Ramos (cell line): ENCODE measurements at regions not wholly inside any gene's neighbourhood (a gene's known extent, or its start where the extent isn't known, plus 50 kb on each side); places are given as distances from the start of the nearest gene placed in this dataset.

Experiments
- in situ Hi-C: fragments of 300-500 bp; cut with MboI; formaldehyde crosslinking; loops from one replicate; pipeline ENCODE4 v1.14.3; 2022; ENCODE audit warnings: low sequenced_read_pairs; ENCODE audit not compliant: unreplicated experiment

GRCh38 chr3:88385090-88385489, 235.3 kb downstream of the C3orf38 start:
- in situ Hi-C loops, result no loop called here

GRCh38 chr3:88398581-88398980, 248.8 kb downstream of the C3orf38 start:
- in situ Hi-C loops, result no loop called here

GRCh38 chr3:88403319-88403718, 253.6 kb downstream of the C3orf38 start:
- in situ Hi-C loops, result no loop called here

GRCh38 chr3:88408097-88408496, 258.3 kb downstream of the C3orf38 start:
- in situ Hi-C loops, result no loop called here

- in situ Hi-C loops, result no loop called here
Observed at GRCh38 chr3:88408935-88409334, 259.2 kb downstream of the C3orf38 start.

GRCh38 chr3:88410259-88410658, 260.5 kb downstream of the C3orf38 start:
- in situ Hi-C loops, result no loop called here

GRCh38 chr3:88412346-88412745, 262.6 kb downstream of the C3orf38 start:
- in situ Hi-C loops, result no loop called here

GRCh38 chr3:88416436-88416835, 266.7 kb downstream of the C3orf38 start:
- in situ Hi-C loops, result no loop called here

- in situ Hi-C loops, result no loop called here
Observed at GRCh38 chr3:88418219-88418618, 268.5 kb downstream of the C3orf38 start.

GRCh38 chr3:88433568-88433967, 283.8 kb downstream of the C3orf38 start:
- in situ Hi-C loops, result loop anchor here (25.0 kb wide), 1 partner anchor 371 kb away; the partner anchor contains the start of genes CGGBP1 and ZNF654

- in situ Hi-C loops, result loop anchor here (25.0 kb wide), 1 partner anchor 372 kb away; the partner anchor contains the start of genes CGGBP1 and ZNF654
Observed at GRCh38 chr3:88434001-88434400, 284.2 kb downstream of the C3orf38 start.

- in situ Hi-C loops, result loop anchor here (25.0 kb wide), 1 partner anchor 378 kb away; the partner anchor contains the start of genes CGGBP1 and ZNF654
Observed at GRCh38 chr3:88440701-88441100, 290.9 kb downstream of the C3orf38 start.

- in situ Hi-C loops, result loop anchor here (25.0 kb wide), 1 partner anchor 381 kb away; the partner anchor contains the start of genes CGGBP1 and ZNF654
Observed at GRCh38 chr3:88443066-88443465, 293.3 kb downstream of the C3orf38 start.

- in situ Hi-C loops, result loop anchor here (25.0 kb wide), 1 partner anchor 382 kb away; the partner anchor contains the start of genes CGGBP1 and ZNF654
Observed at GRCh38 chr3:88444251-88444650, 294.5 kb downstream of the C3orf38 start.

- in situ Hi-C loops, result no loop called here
Observed at GRCh38 chr3:88452228-88452627, 302.5 kb downstream of the C3orf38 start.

- in situ Hi-C loops, result no loop called here
Observed at GRCh38 chr3:88460369-88460768, 310.6 kb downstream of the C3orf38 start.

GRCh38 chr3:88462230-88462629, 312.5 kb downstream of the C3orf38 start:
- in situ Hi-C loops, result no loop called here

GRCh38 chr3:88467191-88467590, 317.4 kb downstream of the C3orf38 start:
- in situ Hi-C loops, result no loop called here

GRCh38 chr3:88469216-88469615, 319.5 kb downstream of the C3orf38 start:
- in situ Hi-C loops, result no loop called here

- in situ Hi-C loops, result no loop called here
Observed at GRCh38 chr3:88478460-88478859, 328.7 kb downstream of the C3orf38 start.

- in situ Hi-C loops, result no loop called here
Observed at GRCh38 chr3:88480822-88481221, 331.1 kb downstream of the C3orf38 start.

- in situ Hi-C loops, result no loop called here
Observed at GRCh38 chr3:88485001-88485400, 335.2 kb downstream of the C3orf38 start.
